IMR-90 (cell line): ENCODE measurements at regions not wholly inside any gene's neighbourhood (a gene's known extent, or its start where the extent isn't known, plus 50 kb on each side); places are given as distances from the start of the nearest gene placed in this dataset.
A peak's percentile ranks its signal among the peaks of the same experiment; 100 is the strongest.

ENCODE experiments used
- ATAC-seq: fragments of 200-7000 bp; cut with Tn5 transposase; 2 replicates; pipeline ENCODE4 v1.9.1; 2020; ENCODE audit warnings: low read depth, mild to moderate bottlenecking, moderate library complexity
- BruUV-seq: library from RNA; stranded (reverse); fragments of 400-500 nt; replicated peaks from 2 replicates; lab custom pipeline; 2021; lab: Mats Ljungman, UMichigan
- CTCF ChIA-PET: fragments of 300-600 bp; formaldehyde crosslinking; extraction: SDS; loops from one replicate; lab custom pipeline; 2021; ENCODE audit warnings: antibody characterized with exemption; lab: Yijun Ruan, JAX
- POLR2A ChIA-PET: fragments of 300-600 bp; sonication (Branson Sonifier 250); formaldehyde crosslinking; loops from one replicate; lab custom pipeline; 2022; ENCODE audit warnings: antibody characterized with exemption; ENCODE audit not compliant: unreplicated experiment; lab: Charles Lee
- DNase-seq: peaks from one replicate; pipeline ENCODE4 v3.0.0; 2013
- H2AFZ ChIP-seq: replicated peaks from 2 replicates; pipeline ENCODE3; 2013; ENCODE audit warnings: low read length, mild to moderate bottlenecking; ENCODE audit not compliant: poor library complexity
- H2AK5ac ChIP-seq: 2 replicates; pipeline ENCODE4 v1.6.1; 2013; ENCODE audit warnings: low read depth, low read length, inconsistent platforms
- H2AK9ac ChIP-seq: replicated peaks from 2 replicates; pipeline ENCODE3; 2013; ENCODE audit warnings: mild to moderate bottlenecking, low read depth, low read length, moderate library complexity; ENCODE audit not compliant: poor library complexity
- H2BK120ac ChIP-seq: 2 replicates; pipeline ENCODE4 v1.6.1; 2013; ENCODE audit warnings: low read depth, low read length, inconsistent platforms
- H2BK15ac ChIP-seq: 3 replicates; pipeline ENCODE4 v1.6.1; 2013; ENCODE audit warnings: low read depth, low read length, inconsistent platforms
- H2BK20ac ChIP-seq: 2 replicates; pipeline ENCODE4 v1.6.1; 2013; ENCODE audit warnings: low read depth, mild to moderate bottlenecking, inconsistent platforms, low read length, moderate library complexity
- H2BK5ac ChIP-seq: 2 replicates; pipeline ENCODE4 v1.6.1; 2013; ENCODE audit warnings: mild to moderate bottlenecking, low read depth, low read length, inconsistent platforms; ENCODE audit not compliant: poor library complexity, severe bottlenecking
- H3K14ac ChIP-seq: replicated peaks from 2 replicates; pipeline ENCODE4 v1.6.1; 2013; ENCODE audit warnings: low read depth, low read length, inconsistent platforms
- H3K18ac ChIP-seq: 2 replicates; pipeline ENCODE4 v1.6.1; 2013; ENCODE audit warnings: low read depth, low read length, control low read depth
- H3K23ac ChIP-seq: 2 replicates; pipeline ENCODE4 v1.6.1; 2013; ENCODE audit warnings: low read depth, low read length, inconsistent platforms
- H3K27ac ChIP-seq: 2 replicates; pipeline ENCODE4 v1.5.1; 2013; ENCODE audit warnings: mild to moderate bottlenecking, control low read depth, low read length; ENCODE audit not compliant: insufficient read depth
- H3K27me3 ChIP-seq: 2 replicates; pipeline ENCODE4 v1.6.1; 2013; ENCODE audit warnings: low read length; ENCODE audit not compliant: control insufficient read depth, insufficient read depth
- H3K36me3 ChIP-seq: 2 replicates; pipeline ENCODE4 v1.6.1; 2013; ENCODE audit warnings: low read length, mixed read lengths; ENCODE audit not compliant: control insufficient read depth, insufficient read depth
- H3K4ac ChIP-seq: 2 replicates; pipeline ENCODE4 v1.6.1; 2013; ENCODE audit warnings: low read depth, low read length, inconsistent platforms
- H3K4me1 ChIP-seq: 2 replicates; pipeline ENCODE4 v1.6.1; 2013; ENCODE audit warnings: low read length, mixed read lengths; ENCODE audit not compliant: control insufficient read depth, insufficient read depth
- H3K4me2 ChIP-seq: 2 replicates; pipeline ENCODE4 v1.6.1; 2013; ENCODE audit warnings: low read depth, mild to moderate bottlenecking, control low read depth, low read length, moderate library complexity
- H3K4me3 ChIP-seq: 2 replicates; pipeline ENCODE4 v1.5.1; 2013; ENCODE audit warnings: low read depth, mild to moderate bottlenecking, control low read depth, low read length, moderate library complexity; ENCODE audit not compliant: insufficient read depth
- H3K56ac ChIP-seq: 2 replicates; pipeline ENCODE4 v1.6.1; 2013; ENCODE audit warnings: low read length, inconsistent platforms; ENCODE audit not compliant: insufficient read depth; ENCODE audit errors: extremely low read depth
- H3K79me1 ChIP-seq, 2 experiments: 2 replicates each; pipeline ENCODE4 v1.6.1; 2013; ENCODE audit warnings: low read length in 2 of 2, inconsistent platforms in 1 of 2, low read depth in 1 of 2
- H3K9ac ChIP-seq: 2 replicates; pipeline ENCODE4 v1.6.1; 2013; ENCODE audit warnings: low read depth, low read length, control low read depth
- H3K9me1 ChIP-seq: 2 replicates; pipeline ENCODE4 v1.6.1; 2013; ENCODE audit warnings: low read length, inconsistent platforms; ENCODE audit not compliant: insufficient read depth
- H3K9me3 ChIP-seq: 2 replicates; pipeline ENCODE4 v1.6.1; 2013; ENCODE audit warnings: low read length; ENCODE audit not compliant: control insufficient read depth, insufficient read depth
- H4K20me1 ChIP-seq: 2 replicates; pipeline ENCODE4 v1.6.1; 2013; ENCODE audit warnings: low read length, inconsistent platforms; ENCODE audit not compliant: insufficient read depth
- H4K5ac ChIP-seq: 2 replicates; pipeline ENCODE4 v1.6.1; 2013; ENCODE audit warnings: mild to moderate bottlenecking, low read depth, low read length, control low read depth
- H4K8ac ChIP-seq, 2 experiments: 2 replicates each; pipeline ENCODE4 v1.6.1; 2013; ENCODE audit warnings: low read depth in 2 of 2, low read length in 2 of 2, control low read depth in 1 of 2, inconsistent platforms in 1 of 2
- H4K91ac ChIP-seq: 2 replicates; pipeline ENCODE4 v1.6.1; 2013; ENCODE audit warnings: low read depth, low read length, inconsistent platforms; ENCODE audit not compliant: insufficient read depth
- BHLHE40 ChIP-seq: fragments of 150-350 bp; IDR thresholded peaks from 2 replicates; pipeline ENCODE4 v1.6.1; 2016; ENCODE audit warnings: mild to moderate bottlenecking, low read depth, low read length
- CEBPB ChIP-seq: IDR thresholded peaks from 2 replicates; pipeline ENCODE4 v1.6.1; 2012; ENCODE audit warnings: low read depth, low read length, improper control_type of control experiment
- CHD1 ChIP-seq: IDR thresholded peaks from 2 replicates; pipeline ENCODE4 v1.6.1; 2012; ENCODE audit warnings: low read depth, low read length, improper control_type of control experiment
- FOS ChIP-seq: fragments of 150-350 bp; IDR thresholded peaks from 2 replicates; pipeline ENCODE4 v1.6.1; 2016; ENCODE audit warnings: low read depth, low read length
- MAFK ChIP-seq: IDR thresholded peaks from 2 replicates; pipeline ENCODE4 v1.6.1; 2012; ENCODE audit warnings: low read depth, low read length, improper control_type of control experiment
- MAZ ChIP-seq: IDR thresholded peaks from 2 replicates; pipeline ENCODE4 v1.6.1; 2012; ENCODE audit warnings: low read depth, mild to moderate bottlenecking, low read length, improper control_type of control experiment, moderate library complexity, borderline replicate concordance
- MXI1 ChIP-seq: IDR thresholded peaks from 2 replicates; pipeline ENCODE4 v1.6.1; 2012; ENCODE audit warnings: low read depth, mild to moderate bottlenecking, low read length, moderate library complexity, borderline replicate concordance
- NFE2L2 ChIP-seq: fragments of 150-350 bp; IDR thresholded peaks from 2 replicates; pipeline ENCODE4 v1.6.1; 2016; ENCODE audit warnings: low read depth, mild to moderate bottlenecking, low read length
- POLR2A ChIP-seq: IDR thresholded peaks from 2 replicates; pipeline ENCODE4 v1.6.1; 2012; ENCODE audit warnings: mild to moderate bottlenecking, low read depth, low read length
- RAD21 ChIP-seq: IDR thresholded peaks from 2 replicates; pipeline ENCODE4 v1.6.1; 2012; ENCODE audit warnings: low read length, improper control_type of control experiment
- RCOR1 ChIP-seq: IDR thresholded peaks from 2 replicates; pipeline ENCODE4 v1.6.1; 2012; ENCODE audit warnings: mild to moderate bottlenecking, low read length, improper control_type of control experiment; ENCODE audit not compliant: insufficient replicate concordance
- RFX5 ChIP-seq: IDR thresholded peaks from 2 replicates; pipeline ENCODE4 v1.8.0; 2012; ENCODE audit warnings: low read depth, mild to moderate bottlenecking, low read length, moderate library complexity
- SMC3 ChIP-seq: fragments of 150-350 bp; IDR thresholded peaks from 2 replicates; pipeline ENCODE4 v1.6.1; 2016; ENCODE audit warnings: low read depth, mild to moderate bottlenecking, antibody characterized with exemption, low read length, moderate library complexity
- WGBS, 2 experiments: methylation state at CpG; one replicate each; pipeline versions ENCODE4 v1.1.5 to v1.1.7; 2013; ENCODE audit warnings: missing lambda C conversion rate in 2 of 2; ENCODE audit not compliant: insufficient read length in 1 of 2; ENCODE audit errors: extremely low coverage in 2 of 2; 5-methylcytosine and 5-hydroxymethylcytosine counted together
- dilution Hi-C: fragments of 300-500 bp; cut with HindIII; formaldehyde crosslinking; loops from one replicate; pipeline ENCODE4 v1.14.3; 2018; ENCODE audit warnings: low sequenced_read_pairs; ENCODE audit not compliant: unreplicated experiment
- in situ Hi-C: fragments of 300-500 bp; cut with MboI; formaldehyde crosslinking; loops from 3 replicates; pipeline ENCODE4 v1.14.3; 2019; ENCODE audit warnings: low sequenced_read_pairs, inconsistent platforms, mixed read lengths
- intact Hi-C: fragments of 100-400 bp; cut with micrococcal nuclease; formaldehyde crosslinking; loops from 2 replicates; pipeline ENCODE4 v1.10.0; 2022
- TF ChIP-seq, protein P1 (sequence below): conservative IDR thresholded peaks from 2 replicates; pipeline ENCODE4 v1.5.1; 2012; ENCODE audit warnings: mild to moderate bottlenecking, low read depth, low read length, improper control_type of control experiment
- TF ChIP-seq, protein P2 (sequence below): fragments of 150-350 bp; IDR thresholded peaks from 2 replicates; pipeline ENCODE4 v1.6.1; 2016; ENCODE audit warnings: low read depth, mild to moderate bottlenecking, low read length, moderate library complexity, borderline replicate concordance
- TF ChIP-seq, protein P3 (sequence below): fragments of 150-350 bp; IDR thresholded peaks from 2 replicates; pipeline ENCODE4 v1.6.1; 2017; ENCODE audit warnings: mild to moderate bottlenecking, antibody characterized with exemption, low read length, low read depth

DNA sequence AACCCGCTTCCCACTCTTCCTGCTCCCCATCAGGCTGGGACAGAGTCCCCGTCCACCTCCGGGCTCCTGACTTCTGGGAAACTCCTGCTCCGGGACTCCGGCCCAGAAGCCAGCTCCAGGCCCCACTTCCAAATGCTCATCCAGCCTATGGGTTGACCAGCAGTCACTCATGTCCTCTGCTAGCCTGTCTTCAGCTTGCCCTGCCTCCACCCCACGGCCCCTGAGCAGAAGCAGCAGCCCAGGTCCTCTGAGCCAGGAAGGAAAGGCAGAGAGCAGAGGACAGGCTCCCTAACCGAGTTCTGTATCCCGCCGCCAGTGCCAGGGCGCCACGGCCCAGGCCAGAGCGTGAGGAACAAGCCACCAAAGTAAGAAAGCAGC is 86.4 kb upstream of the ID2 start:
- Histone ChIP-seq H3K9me3 (no peaks in the 10 kb centered on the region), H4K20me1 (no peaks in the 10 kb centered on the region), H2AK9ac (no peak overlapping the region), H2AFZ (peak overlapping the region; percentile 24), H3K4ac (peak overlapping the region; percentile 35), H4K91ac (no peak overlapping the region), H3K4me2 (no peak overlapping the region), H3K4me1 (peaks cover 3% of the 10 kb centered on the region; the same call in 1 of the 2 replicates), H2BK15ac (no peak overlapping the region), H2BK120ac (0 out of 2 replicates have a peak overlapping the region, but pooled peaks have one; percentile 15), H2BK20ac (no peak overlapping the region), H3K14ac (no peak overlapping the region), H4K5ac (no peak overlapping the region), H2AK5ac (no peak overlapping the region), H3K56ac (no peak overlapping the region), H3K27me3 (no peaks in the 10 kb centered on the region), H3K36me3 (no peaks in the 10 kb centered on the region), H3K27ac (no peak overlapping the region), H3K9ac (no peak overlapping the region), H3K9me1 (peaks cover 22% of the 10 kb centered on the region), H2BK5ac (no peak overlapping the region), H4K8ac (no peak overlapping the region; a peak in 1 of 4 replicates), H3K4me3 (no peak overlapping the region), H3K18ac (no peak overlapping the region), H3K23ac (no peak overlapping the region), H3K79me1 (no peaks in the 10 kb centered on the region)
- ATAC-seq, result no peak
- no peak for TF ChIP-seq CEBPB
- TF ChIP-seq MAFK, result no peak
- TF ChIP-seq RCOR1, result no peak
- no peak for TF ChIP-seq CHD1
- no peak for TF ChIP-seq FOS
- no peak for TF ChIP-seq NFE2L2
- TF ChIP-seq, protein P1, sequence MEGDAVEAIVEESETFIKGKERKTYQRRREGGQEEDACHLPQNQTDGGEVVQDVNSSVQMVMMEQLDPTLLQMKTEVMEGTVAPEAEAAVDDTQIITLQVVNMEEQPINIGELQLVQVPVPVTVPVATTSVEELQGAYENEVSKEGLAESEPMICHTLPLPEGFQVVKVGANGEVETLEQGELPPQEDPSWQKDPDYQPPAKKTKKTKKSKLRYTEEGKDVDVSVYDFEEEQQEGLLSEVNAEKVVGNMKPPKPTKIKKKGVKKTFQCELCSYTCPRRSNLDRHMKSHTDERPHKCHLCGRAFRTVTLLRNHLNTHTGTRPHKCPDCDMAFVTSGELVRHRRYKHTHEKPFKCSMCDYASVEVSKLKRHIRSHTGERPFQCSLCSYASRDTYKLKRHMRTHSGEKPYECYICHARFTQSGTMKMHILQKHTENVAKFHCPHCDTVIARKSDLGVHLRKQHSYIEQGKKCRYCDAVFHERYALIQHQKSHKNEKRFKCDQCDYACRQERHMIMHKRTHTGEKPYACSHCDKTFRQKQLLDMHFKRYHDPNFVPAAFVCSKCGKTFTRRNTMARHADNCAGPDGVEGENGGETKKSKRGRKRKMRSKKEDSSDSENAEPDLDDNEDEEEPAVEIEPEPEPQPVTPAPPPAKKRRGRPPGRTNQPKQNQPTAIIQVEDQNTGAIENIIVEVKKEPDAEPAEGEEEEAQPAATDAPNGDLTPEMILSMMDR, result no peak
- TF ChIP-seq, protein P2, sequence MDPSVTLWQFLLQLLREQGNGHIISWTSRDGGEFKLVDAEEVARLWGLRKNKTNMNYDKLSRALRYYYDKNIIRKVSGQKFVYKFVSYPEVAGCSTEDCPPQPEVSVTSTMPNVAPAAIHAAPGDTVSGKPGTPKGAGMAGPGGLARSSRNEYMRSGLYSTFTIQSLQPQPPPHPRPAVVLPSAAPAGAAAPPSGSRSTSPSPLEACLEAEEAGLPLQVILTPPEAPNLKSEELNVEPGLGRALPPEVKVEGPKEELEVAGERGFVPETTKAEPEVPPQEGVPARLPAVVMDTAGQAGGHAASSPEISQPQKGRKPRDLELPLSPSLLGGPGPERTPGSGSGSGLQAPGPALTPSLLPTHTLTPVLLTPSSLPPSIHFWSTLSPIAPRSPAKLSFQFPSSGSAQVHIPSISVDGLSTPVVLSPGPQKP, result no peak
- TF ChIP-seq SMC3, result no peak
- TF ChIP-seq, protein P3, sequence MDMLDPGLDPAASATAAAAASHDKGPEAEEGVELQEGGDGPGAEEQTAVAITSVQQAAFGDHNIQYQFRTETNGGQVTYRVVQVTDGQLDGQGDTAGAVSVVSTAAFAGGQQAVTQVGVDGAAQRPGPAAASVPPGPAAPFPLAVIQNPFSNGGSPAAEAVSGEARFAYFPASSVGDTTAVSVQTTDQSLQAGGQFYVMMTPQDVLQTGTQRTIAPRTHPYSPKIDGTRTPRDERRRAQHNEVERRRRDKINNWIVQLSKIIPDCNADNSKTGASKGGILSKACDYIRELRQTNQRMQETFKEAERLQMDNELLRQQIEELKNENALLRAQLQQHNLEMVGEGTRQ, result no peak
- no peak for TF ChIP-seq POLR2A
- no peak for TF ChIP-seq RAD21
- no peak for TF ChIP-seq RFX5
- no peak for TF ChIP-seq BHLHE40
- TF ChIP-seq MAZ, result no peak
- TF ChIP-seq MXI1, result no peak
- in situ Hi-C loops, result no loop called here
- WGBS, 2 experiments, result 85% methylated on average over 6 of the region's 12 CpGs; no CpG with 5 or more reads in 1 of the 2 experiments
- intact Hi-C loops, result no loop called here
- ChIA-PET CTCF (no interaction called here), POLR2A (no interaction called here)
- dilution Hi-C loops, result no loop called here
- DNase-seq, result no peak
- BruUV-seq, result no TSS peak
